ENCODE measurements at regions not wholly inside any gene's neighbourhood (a gene's known extent, or its start where the extent isn't known, plus 50 kb on each side); places are given as distances from the start of the nearest gene placed in this dataset.

DNA sequence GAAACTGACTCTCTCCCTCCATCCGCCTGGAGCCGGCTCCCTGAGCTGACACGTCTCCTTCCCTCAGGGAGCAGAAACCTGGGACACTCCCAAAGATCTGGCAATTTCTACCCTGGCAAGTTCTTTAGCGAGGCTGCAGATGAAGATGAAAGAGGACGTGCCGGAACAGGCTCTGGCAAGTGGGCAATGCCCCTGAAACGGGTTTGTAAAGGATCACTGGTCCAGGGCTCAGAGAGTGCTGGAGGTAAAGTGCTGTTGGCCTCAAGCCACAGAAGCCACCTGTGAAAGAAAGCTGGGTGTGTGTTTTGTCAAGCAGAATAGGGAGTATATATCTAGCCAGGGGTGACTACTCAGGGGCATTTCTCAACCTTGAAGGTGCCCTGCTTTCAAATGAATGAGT lies 131.4 kb upstream of the ATP6AP2 start:
- TF ChIP-seq, protein P1, sequence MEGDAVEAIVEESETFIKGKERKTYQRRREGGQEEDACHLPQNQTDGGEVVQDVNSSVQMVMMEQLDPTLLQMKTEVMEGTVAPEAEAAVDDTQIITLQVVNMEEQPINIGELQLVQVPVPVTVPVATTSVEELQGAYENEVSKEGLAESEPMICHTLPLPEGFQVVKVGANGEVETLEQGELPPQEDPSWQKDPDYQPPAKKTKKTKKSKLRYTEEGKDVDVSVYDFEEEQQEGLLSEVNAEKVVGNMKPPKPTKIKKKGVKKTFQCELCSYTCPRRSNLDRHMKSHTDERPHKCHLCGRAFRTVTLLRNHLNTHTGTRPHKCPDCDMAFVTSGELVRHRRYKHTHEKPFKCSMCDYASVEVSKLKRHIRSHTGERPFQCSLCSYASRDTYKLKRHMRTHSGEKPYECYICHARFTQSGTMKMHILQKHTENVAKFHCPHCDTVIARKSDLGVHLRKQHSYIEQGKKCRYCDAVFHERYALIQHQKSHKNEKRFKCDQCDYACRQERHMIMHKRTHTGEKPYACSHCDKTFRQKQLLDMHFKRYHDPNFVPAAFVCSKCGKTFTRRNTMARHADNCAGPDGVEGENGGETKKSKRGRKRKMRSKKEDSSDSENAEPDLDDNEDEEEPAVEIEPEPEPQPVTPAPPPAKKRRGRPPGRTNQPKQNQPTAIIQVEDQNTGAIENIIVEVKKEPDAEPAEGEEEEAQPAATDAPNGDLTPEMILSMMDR (conservative IDR thresholded peaks at IDR 0.05; ENCODE audit: control insufficient read depth, insufficient read depth, low read depth, low read length) = no peak
- no peak overlapping the region for H3K4me3 ChIP-seq (ENCODE audit: control insufficient read depth, low read depth, low read length)
- no peak for DNase-seq (ENCODE audit: low read depth)

DNA sequence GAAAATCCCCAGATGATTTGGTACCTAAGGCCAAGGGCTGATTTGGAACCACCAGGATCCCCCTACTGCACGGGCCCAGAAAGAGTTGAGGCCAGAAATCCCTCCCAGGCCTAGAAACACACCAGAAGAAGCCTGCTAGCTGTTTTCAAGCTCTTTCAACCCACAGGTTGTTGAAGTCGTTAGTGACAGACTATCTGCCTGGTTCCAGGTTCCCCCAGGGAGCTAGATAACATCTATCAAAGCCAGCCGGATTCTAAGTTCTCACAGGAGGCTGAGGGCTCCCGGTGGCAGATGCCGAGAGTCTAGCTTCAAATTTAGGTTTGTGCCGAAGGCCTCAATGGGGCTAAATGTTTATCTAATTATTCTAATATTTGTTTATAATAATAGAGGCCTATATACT lies 132.0 kb upstream of the ATP6AP2 start:
- no peak overlapping the region for H3K4me3 ChIP-seq (ENCODE audit: control insufficient read depth, low read depth, low read length)
- TF ChIP-seq, protein P1 (conservative IDR thresholded peaks at IDR 0.05; ENCODE audit: control insufficient read depth, insufficient read depth, low read depth, low read length) = no peak
- DNase-seq (ENCODE audit: low read depth) = no peak

DNA sequence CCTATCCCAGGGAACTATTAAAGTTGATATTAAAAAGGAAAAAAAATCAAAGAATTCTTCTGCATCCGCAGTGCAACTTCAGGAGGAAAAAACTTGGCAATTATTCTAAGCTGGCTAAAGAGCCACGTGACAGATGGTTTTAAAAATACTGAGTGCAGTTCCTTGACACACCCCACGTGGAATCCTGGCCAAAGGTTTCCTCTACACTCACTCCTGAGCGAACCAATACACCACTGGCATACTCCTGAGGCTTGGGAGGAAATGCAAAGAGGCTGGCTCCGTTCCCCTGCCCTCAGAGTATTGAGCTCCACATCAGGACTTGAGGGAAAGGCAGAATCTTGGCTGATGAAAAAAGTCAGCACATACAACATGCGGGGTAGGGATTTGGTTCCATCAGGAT lies 133.8 kb upstream of the ATP6AP2 start:
- no peak overlapping the region for H3K4me3 ChIP-seq (ENCODE audit: control insufficient read depth, low read depth, low read length)
- DNase-seq (ENCODE audit: low read depth) = peak; percentile 7
- TF ChIP-seq, protein P1 (conservative IDR thresholded peaks at IDR 0.05; ENCODE audit: control insufficient read depth, insufficient read depth, low read depth, low read length) = no peak

DNA sequence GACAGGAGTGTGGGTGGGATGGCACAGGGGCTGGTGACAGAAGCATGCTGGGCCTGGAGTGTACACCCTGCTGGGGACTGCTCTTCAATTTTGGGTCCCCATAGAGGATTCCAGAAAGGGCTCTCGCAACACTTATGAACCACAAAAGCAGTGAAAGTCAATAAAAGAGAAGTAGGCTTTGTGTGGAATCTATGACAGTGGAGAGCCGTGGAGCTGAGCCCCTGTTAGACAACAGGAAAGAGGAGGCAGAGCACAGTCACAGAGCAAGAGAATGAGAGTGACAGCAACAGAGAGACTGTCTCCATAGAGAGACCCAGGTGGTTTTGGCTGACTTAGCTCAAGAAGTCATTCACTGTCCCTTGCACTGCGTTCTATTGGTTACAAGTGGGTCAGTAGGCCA lies 135.1 kb upstream of the ATP6AP2 start:
- no peak for DNase-seq (ENCODE audit: low read depth)
- H3K4me3 ChIP-seq (ENCODE audit: control insufficient read depth, low read depth, low read length) = no peak overlapping the region
- TF ChIP-seq, protein P1 (conservative IDR thresholded peaks at IDR 0.05; ENCODE audit: control insufficient read depth, insufficient read depth, low read depth, low read length) = no peak

DNA sequence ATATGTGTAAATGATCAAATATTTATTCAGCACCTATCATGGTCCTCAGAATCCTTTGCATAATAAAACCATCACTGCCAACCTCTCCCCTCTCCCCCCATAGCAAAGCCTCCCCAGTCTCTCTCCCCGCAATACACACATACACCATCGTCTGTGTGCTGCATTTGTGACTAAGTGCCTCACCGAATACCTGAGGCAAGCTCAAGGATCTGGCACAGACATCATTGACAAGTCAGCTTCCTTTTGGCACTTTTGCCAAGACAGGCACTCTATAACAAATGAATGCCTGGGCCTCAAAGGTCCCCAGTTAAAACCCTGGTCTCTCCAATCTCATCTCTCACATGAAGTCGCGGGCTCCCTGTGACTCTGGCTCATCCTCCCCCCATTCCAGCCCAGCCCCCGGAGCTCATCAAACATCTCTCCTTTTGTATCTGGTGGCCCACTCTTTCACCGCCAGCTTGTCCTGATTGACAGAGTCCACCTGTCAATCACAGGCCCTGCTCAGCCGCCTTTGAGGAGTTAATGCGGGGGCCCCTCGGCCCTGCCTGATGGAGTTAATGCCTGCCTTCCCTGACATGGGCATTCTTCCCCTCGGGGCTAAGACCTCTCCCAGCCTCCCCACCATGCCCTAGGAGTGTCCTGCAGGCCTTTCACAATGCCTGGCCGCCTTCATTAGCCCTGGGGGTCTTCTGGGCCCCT lies 135.8 kb upstream of the ATP6AP2 start:
- no peak overlapping the region for H3K4me3 ChIP-seq (ENCODE audit: control insufficient read depth, low read depth, low read length)
- TF ChIP-seq, protein P1 (conservative IDR thresholded peaks at IDR 0.05; ENCODE audit: control insufficient read depth, insufficient read depth, low read depth, low read length) = no peak
- DNase-seq (ENCODE audit: low read depth) = no peak

DNA sequence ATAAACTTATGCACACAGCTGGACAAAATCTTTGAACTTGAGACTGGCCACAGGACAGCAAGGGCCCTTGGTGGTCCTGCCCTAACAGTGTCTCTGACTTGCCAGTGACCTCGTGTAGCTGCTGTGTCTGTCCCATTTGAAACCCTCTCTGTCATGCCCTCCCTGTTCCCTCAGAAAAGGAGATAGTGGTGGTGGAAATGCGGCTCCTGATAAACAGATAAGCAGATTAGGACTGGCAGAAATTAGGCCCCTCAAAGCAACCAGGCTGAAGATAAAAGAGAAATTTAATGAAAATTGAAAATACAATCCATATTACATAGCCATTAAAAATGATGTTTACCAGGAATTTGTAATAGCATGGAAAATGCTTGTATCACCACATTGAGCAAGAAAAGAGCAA lies 136.6 kb upstream of the ATP6AP2 start:
- no peak for DNase-seq (ENCODE audit: low read depth)
- TF ChIP-seq, protein P1 (conservative IDR thresholded peaks at IDR 0.05; ENCODE audit: control insufficient read depth, insufficient read depth, low read depth, low read length) = no peak
- no peak overlapping the region for H3K4me3 ChIP-seq (ENCODE audit: control insufficient read depth, low read depth, low read length)

DNA sequence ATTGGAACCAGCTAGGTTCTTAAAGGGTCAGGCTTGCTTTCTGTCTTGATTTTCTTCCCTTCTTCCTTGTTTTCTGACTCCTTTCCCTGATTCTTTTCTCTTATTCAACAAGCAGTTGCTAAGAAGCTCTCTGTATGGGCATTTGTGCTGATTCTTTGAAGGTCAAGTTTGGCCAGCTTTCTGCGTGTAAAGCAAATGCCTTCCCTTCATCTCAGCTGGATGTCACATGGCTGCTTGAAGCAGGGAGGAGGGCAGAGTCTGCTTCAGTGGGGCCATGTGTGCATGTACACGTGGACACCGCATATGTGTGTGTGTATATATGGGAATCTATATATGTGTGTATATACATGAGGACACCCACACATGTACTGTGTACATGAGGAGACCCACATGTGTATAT lies 139.9 kb upstream of the ATP6AP2 start:
- no peak overlapping the region for H3K4me3 ChIP-seq (ENCODE audit: control insufficient read depth, low read depth, low read length)
- DNase-seq (ENCODE audit: low read depth) = no peak
- TF ChIP-seq, protein P1 (conservative IDR thresholded peaks at IDR 0.05; ENCODE audit: control insufficient read depth, insufficient read depth, low read depth, low read length) = no peak

Data from fibroblast of mammary gland (primary cell).